ENCODE measurements at regions not wholly inside any gene's neighbourhood (a gene's known extent, or its start where the extent isn't known, plus 50 kb on each side); places are given as distances from the start of the nearest gene placed in this dataset.
A peak's percentile ranks its signal among the peaks of the same experiment; 100 is the strongest.

- Histone ChIP-seq H3K27me3 (no peaks in the 10 kb centered on the region), H3K4me1 (peaks cover 30% of the 10 kb centered on the region), H3K4me3 (no peak overlapping the region), H3K36me3 (replicated peaks in 1 of 2; ENCODE audit: insufficient read depth in 1 of 2, low read depth in 2 of 2) (no peaks in the 10 kb centered on the region), H3K27ac (no peak overlapping the region), H3K9me3 (no peaks in the 10 kb centered on the region)
- DNase-seq (no peak), ATAC-seq (no peak)
- TF ChIP-seq CTCF (IDR thresholded peaks at IDR 0.05) (no peak), POLR2A (IDR thresholded peaks at IDR 0.05) (no peak)
- intact Hi-C loops (cut with DNase I) = no loop called here
Observed at GRCh38 chr1:185532856-185533255, 201.3 kb upstream of the HMCN1 start.

GRCh38 chr1:185531838-185532237 is 202.4 kb upstream of the HMCN1 start:
- Histone ChIP-seq H3K4me3 (no peak overlapping the region), H3K4me1 (peaks cover 30% of the 10 kb centered on the region), H3K27ac (no peak overlapping the region), H3K36me3 (replicated peaks in 1 of 2; ENCODE audit: insufficient read depth in 1 of 2, low read depth in 2 of 2) (no peaks in the 10 kb centered on the region), H3K9me3 (no peaks in the 10 kb centered on the region), H3K27me3 (no peaks in the 10 kb centered on the region)
- intact Hi-C loops (cut with DNase I) = no loop called here
- TF ChIP-seq CTCF (IDR thresholded peaks at IDR 0.05) (no peak), POLR2A (IDR thresholded peaks at IDR 0.05) (no peak)
- ATAC-seq (no peak), DNase-seq (no peak)
- WGBS, 2 donors = 83 to 86% methylated on average over 4 of the region's 4 CpGs

- H3K27me3 ChIP-seq = no peaks in the 10 kb centered on the region
- no peaks in the 10 kb centered on the region for H3K9me3 ChIP-seq
- no peak overlapping the region for H3K4me3 ChIP-seq
- no peak for ATAC-seq
- H3K4me1 ChIP-seq = peaks cover 26% of the 10 kb centered on the region
- peak in 1 of 4 donors; percentile 16 for DNase-seq
- no peak overlapping the region for H3K27ac ChIP-seq
- H3K36me3 ChIP-seq (replicated peaks in 1 of 2; ENCODE audit: insufficient read depth in 1 of 2, low read depth in 2 of 2) = no peaks in the 10 kb centered on the region
- TF ChIP-seq CTCF (IDR thresholded peaks at IDR 0.05) (no peak), POLR2A (IDR thresholded peaks at IDR 0.05) (no peak)
- intact Hi-C loops (cut with DNase I) = no loop called here
- WGBS, 2 donors = 25 to 49% methylated on average over 3 of the region's 3 CpGs
Observed at GRCh38 chr1:185530215-185530614, 204.0 kb upstream of the HMCN1 start.

GRCh38 chr1:185529673-185530072 is 204.5 kb upstream of the HMCN1 start:
- Histone ChIP-seq H3K27me3 (no peaks in the 10 kb centered on the region), H3K27ac (no peak overlapping the region), H3K36me3 (replicated peaks in 1 of 2; ENCODE audit: insufficient read depth in 1 of 2, low read depth in 2 of 2) (no peaks in the 10 kb centered on the region), H3K4me3 (no peak overlapping the region), H3K4me1 (peaks cover 21% of the 10 kb centered on the region), H3K9me3 (no peaks in the 10 kb centered on the region)
- TF ChIP-seq POLR2A (IDR thresholded peaks at IDR 0.05) (no peak), CTCF (IDR thresholded peaks at IDR 0.05) (no peak)
- DNase-seq = no peak
- ATAC-seq = no peak
- 76 to 79% methylated on average over 3 of the region's 3 CpGs for WGBS, 2 donors
- intact Hi-C loops (cut with DNase I) = no loop called here

- ATAC-seq (no peak), DNase-seq (no peak)
- no peak overlapping the region for H3K27ac ChIP-seq
- no peaks in the 10 kb centered on the region for H3K36me3 ChIP-seq (replicated peaks in 1 of 2; ENCODE audit: insufficient read depth in 1 of 2, low read depth in 2 of 2)
- WGBS, 2 donors = 76 to 83% methylated on average over 4 of the region's 4 CpGs
- H3K4me1 ChIP-seq = peaks cover 9% of the 10 kb centered on the region
- no peaks in the 10 kb centered on the region for H3K9me3 ChIP-seq
- intact Hi-C loops (cut with DNase I) = no loop called here
- H3K4me3 ChIP-seq = no peak overlapping the region
- TF ChIP-seq POLR2A (IDR thresholded peaks at IDR 0.05) (no peak), CTCF (IDR thresholded peaks at IDR 0.05) (no peak)
- no peaks in the 10 kb centered on the region for H3K27me3 ChIP-seq
Observed at GRCh38 chr1:185528084-185528676, 206.0 kb upstream of the HMCN1 start.
